Activated CD4-positive, alpha-beta T cell treated with anti-CD3 and anti-CD28 coated beads, Interleukin-2, amount 50 U/mL, for 24 hours (primary cell): ENCODE measurements at regions not wholly inside any gene's neighbourhood (a gene's known extent, or its start where the extent isn't known, plus 50 kb on each side); places are given as distances from the start of the nearest gene placed in this dataset.

ENCODE experiments used
- DNase-seq, 2 donors: peaks; one replicate each; pipeline ENCODE4 v3.0.0-alpha.2; 2020; ENCODE audit warnings: low read depth in 1 of 2, low spot score in 1 of 2

GRCh38 chr2:48251437-48252148 is 62.9 kb upstream of the FOXN2 start:
- DNase-seq = no peak

- DNase-seq = no peak
These were observed 61.2 kb upstream of the FOXN2 start for GRCh38 chr2:48253301-48253700.

- no peak for DNase-seq
These were observed 59.6 kb upstream of the FOXN2 start for GRCh38 chr2:48254839-48255238.

GRCh38 chr2:48257456-48257855 is 57.0 kb upstream of the FOXN2 start:
- no peak for DNase-seq

GRCh38 chr2:48258481-48259149 is 55.9 kb upstream of the FOXN2 start:
- DNase-seq = no peak

- DNase-seq = no peak
These were observed 54.7 kb upstream of the FOXN2 start for GRCh38 chr2:48259811-48260210.

GRCh38 chr2:48264627-48265026 is 49.9 kb upstream of the FOXN2 start:
- no peak for DNase-seq
